Bronchial epithelial cell (primary cell): ENCODE measurements at regions not wholly inside any gene's neighbourhood (a gene's known extent, or its start where the extent isn't known, plus 50 kb on each side); places are given as distances from the start of the nearest gene placed in this dataset.

ENCODE experiments used
- DNase-seq: peaks from one replicate; pipeline ENCODE4 v3.0.0-alpha.2; 2010; ENCODE audit warnings: low read depth
- FAIRE-seq: peaks from 2 replicates; lab custom pipeline; 2011; peaks lifted over from hg19 to GRCh38; lab: Jason Lieb, UNC
- H3K27me3 ChIP-seq: 2 replicates; pipeline ENCODE4 v1.5.1; 2011; ENCODE audit warnings: low read length; ENCODE audit not compliant: control insufficient read depth, insufficient read depth
- H3K36me3 ChIP-seq: 2 replicates; pipeline ENCODE4 v1.5.1; 2011; ENCODE audit warnings: low read length; ENCODE audit not compliant: control insufficient read depth, insufficient read depth
- H3K4me3 ChIP-seq: 2 replicates; pipeline ENCODE4 v1.5.1; 2011; ENCODE audit warnings: mild to moderate bottlenecking, low read depth, low read length, control low read depth
- CTCF ChIP-seq: IDR thresholded peaks from 2 replicates; pipeline ENCODE4 v1.5.1; 2011; ENCODE audit warnings: mild to moderate bottlenecking, moderate library complexity, low read length, control low read depth, inconsistent platforms; ENCODE audit not compliant: insufficient read depth, severe bottlenecking

GRCh38 chr1:209038316-209038715 is 545.2 kb upstream of the CAMK1G start:
- TF ChIP-seq CTCF = no peak
- DNase-seq = no peak
- H3K4me3 ChIP-seq = no peak overlapping the region
- no peaks in the 10 kb centered on the region for H3K27me3 ChIP-seq
- H3K36me3 ChIP-seq = no peaks in the 10 kb centered on the region
- FAIRE-seq = no peak

DNA sequence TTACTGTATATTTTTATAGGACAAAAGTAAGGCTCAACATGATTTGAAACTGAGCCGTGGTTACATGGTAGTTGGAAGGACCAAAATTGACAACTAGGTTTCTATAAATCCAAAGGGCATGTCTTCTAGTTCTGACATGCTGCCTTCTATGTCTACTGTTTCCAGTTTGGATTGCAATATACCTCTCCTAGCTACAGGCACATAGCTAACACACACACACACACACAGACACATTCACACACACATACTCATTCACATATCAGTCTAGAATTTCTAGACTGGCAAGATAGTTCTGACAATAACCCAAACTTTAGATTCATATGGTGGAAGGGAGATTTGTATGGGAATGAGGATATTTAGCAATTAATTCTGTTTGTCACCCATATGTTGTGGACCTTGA is 544.8 kb upstream of the CAMK1G start:
- H3K27me3 ChIP-seq = no peaks in the 10 kb centered on the region
- H3K4me3 ChIP-seq = no peak overlapping the region
- H3K36me3 ChIP-seq = no peaks in the 10 kb centered on the region
- FAIRE-seq (no peak), DNase-seq (peak; percentile 93)
- no peak for TF ChIP-seq CTCF

DNA sequence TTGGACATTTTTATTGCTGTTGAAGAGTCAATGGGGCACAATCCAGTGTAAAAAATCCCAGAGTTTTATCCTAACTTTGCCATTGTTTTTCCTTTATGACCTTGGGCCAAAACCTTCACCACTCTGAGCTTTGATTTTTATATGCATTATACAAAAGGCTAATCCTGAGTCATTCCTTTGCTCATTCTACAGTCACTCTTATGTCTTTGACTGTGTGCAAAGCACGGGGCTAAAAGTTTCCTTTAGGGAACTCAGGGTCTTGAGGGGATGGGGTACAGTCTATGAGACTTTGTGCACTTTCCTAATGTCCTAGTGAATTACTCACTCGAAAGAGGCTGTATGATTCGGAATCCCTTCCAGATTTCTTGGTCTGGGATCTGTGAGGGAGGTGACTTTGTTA is 543.2 kb upstream of the CAMK1G start:
- FAIRE-seq (no peak), DNase-seq (peak; percentile 57)
- no peaks in the 10 kb centered on the region for H3K27me3 ChIP-seq
- H3K4me3 ChIP-seq = no peak overlapping the region
- no peak for TF ChIP-seq CTCF
- no peaks in the 10 kb centered on the region for H3K36me3 ChIP-seq

- FAIRE-seq (no peak), DNase-seq (peak; percentile 52)
- Histone ChIP-seq H3K36me3 (no peaks in the 10 kb centered on the region), H3K4me3 (no peak overlapping the region), H3K27me3 (no peaks in the 10 kb centered on the region)
- no peak for TF ChIP-seq CTCF
Observed at GRCh38 chr1:209041927-209042326, 541.6 kb upstream of the CAMK1G start.

GRCh38 chr1:209042413-209042812 is 541.1 kb upstream of the CAMK1G start:
- no peak overlapping the region for H3K4me3 ChIP-seq
- H3K27me3 ChIP-seq = no peaks in the 10 kb centered on the region
- DNase-seq (no peak), FAIRE-seq (no peak)
- no peaks in the 10 kb centered on the region for H3K36me3 ChIP-seq
- TF ChIP-seq CTCF = no peak

DNA sequence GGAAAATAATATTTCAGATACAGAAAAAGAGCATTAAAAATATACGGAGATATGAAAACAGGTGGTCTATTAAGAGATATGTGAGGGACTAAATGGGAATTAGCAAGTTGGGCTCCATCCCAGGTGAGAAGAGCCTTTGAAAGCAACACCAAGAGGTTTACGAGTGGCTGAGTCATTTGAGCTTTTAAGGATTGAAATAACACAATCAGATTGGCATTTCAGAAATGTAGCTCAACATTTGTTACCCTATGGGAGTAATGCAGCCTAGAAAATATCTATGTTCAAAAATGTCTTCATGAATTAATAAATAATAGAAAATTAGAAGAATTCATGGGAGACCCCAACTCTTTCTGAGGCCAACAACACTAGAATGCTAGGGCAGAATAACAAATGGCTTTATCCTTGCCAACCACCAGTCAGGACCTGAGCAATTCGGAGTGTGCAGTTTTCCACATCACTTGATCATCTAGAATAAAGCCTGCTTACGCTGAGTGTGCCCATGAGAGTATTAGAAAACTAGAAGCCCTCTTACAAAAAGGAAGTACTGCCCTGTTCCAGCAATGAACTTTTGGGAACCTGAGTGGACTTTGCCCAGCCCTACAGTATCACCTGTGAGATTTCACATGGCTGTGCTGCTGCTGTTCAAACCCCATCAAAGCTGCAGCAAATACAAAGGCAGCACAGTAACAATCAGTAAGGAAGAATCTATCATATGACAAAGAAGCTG is 538.0 kb upstream of the CAMK1G start:
- DNase-seq = peak; percentile 78
- no peaks in the 10 kb centered on the region for H3K27me3 ChIP-seq
- H3K36me3 ChIP-seq = no peaks in the 10 kb centered on the region
- no peak overlapping the region for H3K4me3 ChIP-seq
- no peak for TF ChIP-seq CTCF
- FAIRE-seq = no peak
